Inflammatory macrophage treated with lipopolysaccharide for 4 hours (primary cell): ENCODE measurements at regions not wholly inside any gene's neighbourhood (a gene's known extent, or its start where the extent isn't known, plus 50 kb on each side); places are given as distances from the start of the nearest gene placed in this dataset.
"Not testable (repeated sequence)": the region's sequence is repeated elsewhere in the genome, so short reads cannot be mapped to it uniquely, and the experiment has no call there.

Experiments used
- DNase-seq: peaks from one replicate; pipeline ENCODE4 v3.0.0-alpha.2; 2020

DNA sequence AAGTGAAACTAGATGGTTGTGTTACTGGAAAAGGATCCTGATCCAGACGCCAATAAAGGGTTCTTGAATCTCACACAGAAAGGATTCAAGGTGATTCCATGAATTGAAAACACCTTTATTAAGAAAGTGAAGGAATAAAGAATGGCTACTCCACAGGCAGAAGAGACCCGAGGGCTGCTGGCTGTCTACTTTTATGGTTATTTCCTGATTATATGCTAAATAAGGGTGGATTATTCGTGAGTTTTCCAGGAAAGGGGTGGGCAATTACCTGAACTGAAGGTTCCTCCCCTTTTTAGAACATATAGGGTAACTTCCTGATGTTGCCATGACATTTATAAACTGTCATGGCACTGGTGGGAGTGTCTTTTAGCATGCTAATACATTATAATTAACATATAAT lies 50.9 kb upstream of the WARS2 start:
- DNase-seq: no peak

DNA sequence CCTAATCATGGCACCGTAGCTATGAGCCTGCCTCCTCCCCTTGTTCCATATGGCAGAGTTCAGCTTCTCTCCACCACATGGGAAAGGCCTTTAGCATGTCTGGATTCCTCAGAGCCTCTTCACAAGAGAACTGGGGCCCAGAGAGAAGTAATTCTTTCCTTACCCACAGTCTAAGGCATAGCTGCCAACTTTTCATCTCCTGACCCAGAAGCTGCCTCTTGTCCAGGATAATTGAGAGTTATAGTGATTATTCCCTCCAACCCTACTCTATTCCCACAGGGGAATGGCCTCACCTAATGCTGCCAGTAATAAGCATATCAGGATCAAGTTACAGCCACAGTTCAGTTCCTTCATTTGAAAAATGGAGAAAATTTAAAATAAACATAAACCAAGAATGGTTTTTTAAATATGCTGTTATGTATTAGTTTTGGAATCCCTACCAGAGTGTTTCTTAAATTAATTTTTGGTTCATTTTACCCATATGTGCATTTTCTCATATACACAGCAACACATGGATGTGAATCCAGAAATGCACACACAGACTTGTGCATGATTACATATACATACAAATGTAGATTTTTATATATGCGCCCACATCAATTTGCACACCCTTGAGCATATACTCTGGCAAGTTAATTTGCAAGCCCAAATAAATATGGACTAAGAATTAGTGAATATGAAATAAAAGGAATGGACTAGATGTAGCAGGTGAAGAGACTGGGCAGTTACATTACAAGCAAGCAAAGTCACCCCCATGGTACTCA lies 63.9 kb upstream of the WARS2 start:
- no peak for DNase-seq

- DNase-seq: no peak
Observed at GRCh38 chr1:119204961-119205357, 64.5 kb upstream of the WARS2 start.

- DNase-seq: no peak
Observed at GRCh38 chr1:119209061-119209460, 68.6 kb upstream of the WARS2 start.

DNA sequence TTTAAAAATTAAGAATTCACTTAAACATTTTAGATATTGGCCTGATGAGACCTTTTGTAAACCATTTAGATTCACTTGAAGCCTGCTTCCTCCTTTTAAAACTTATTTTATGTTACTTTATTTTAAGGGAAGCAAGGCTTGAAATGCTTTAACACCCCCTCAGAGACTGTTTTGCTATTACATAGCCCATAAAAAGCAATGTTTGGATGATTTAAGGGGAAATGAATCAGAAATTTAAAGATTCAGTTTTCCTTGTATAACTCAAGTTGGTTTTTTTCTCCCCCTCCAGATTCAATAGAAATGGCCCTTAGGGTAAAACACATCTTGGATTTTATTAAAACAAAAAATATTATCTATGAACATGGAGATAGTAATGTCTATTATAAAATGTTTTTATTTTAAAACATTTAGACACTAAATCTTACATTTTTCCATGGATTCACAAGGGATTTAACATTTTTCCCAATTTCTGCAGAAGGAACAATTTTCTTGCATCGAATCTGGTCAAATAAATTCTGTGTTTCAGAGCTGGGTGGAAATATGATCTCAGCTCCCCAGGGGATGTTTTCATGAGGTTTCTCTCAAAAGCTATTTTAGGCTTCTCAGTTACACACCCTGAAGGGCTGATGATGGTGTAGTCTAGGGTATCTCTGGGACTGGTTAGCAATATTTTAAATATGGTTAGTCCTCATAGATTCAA lies 69.3 kb upstream of the WARS2 start:
- no peak for DNase-seq

DNA sequence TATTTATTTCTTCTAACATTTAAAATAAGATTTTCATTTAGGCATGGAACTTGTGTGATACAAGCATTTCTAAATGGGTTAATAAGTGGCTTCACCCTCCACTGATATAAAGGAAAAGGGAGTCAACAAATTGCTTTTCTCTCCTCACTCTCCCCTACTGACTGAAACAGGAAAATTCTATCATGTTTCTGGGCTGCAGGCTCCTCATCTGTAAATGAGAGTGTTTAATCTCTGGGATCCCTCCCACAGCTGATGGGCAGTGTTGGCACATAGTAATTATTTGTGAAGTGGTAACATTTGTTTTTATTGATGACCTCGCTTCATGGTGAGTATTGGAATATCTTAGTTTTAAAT lies 69.8 kb upstream of the WARS2 start:
- no peak for DNase-seq

GRCh38 chr1:119213213-119213612 lies 72.8 kb upstream of the WARS2 start:
- not testable (repeated sequence) for DNase-seq

DNA sequence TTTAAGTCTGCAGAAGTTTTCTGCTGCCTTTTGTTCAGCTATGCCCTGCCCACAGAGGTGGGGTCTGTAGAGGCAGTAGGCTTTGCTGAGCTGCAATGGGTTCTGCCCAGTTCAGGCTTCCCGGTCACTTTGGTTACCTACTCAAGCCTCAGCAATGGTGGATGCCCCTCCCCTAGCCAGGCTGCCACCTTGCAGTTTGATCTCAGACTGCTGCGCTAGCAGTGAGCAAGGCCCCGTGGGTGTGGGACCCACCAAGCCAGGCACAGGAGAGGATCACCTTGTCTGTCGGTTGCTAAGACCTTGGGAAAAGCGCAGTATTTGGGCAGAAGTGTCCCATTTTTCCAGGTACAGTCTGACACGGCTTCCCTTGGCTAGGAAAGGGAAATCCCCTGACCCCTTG lies 74.5 kb upstream of the WARS2 start:
- not testable (repeated sequence) for DNase-seq

DNA sequence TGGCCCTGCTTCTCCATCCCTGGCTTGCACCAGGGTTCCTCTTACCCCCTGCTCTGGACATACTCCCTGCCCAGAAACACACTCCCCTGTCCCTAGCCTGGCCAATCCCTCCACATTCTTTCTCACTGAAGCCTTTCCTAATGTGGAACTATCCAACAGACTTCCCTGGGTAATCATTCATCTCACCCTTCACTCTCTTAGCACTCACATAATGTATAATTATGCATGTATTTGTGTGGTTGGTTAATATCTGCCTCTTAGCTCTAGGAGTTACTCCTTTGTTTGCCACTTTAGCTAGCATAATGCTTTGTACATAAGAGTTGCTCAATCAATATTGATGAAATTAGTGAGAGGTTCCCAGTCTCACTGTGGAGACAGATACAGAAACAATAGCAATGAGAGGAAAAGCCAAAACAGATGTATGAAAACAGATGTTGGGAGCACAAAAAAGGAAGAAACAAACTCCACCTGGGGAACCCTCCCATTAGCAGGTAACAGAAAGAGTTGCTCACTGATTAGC lies 76.9 kb upstream of the WARS2 start:
- no peak for DNase-seq

- DNase-seq: no peak
Observed at GRCh38 chr1:119219711-119220110, 79.3 kb upstream of the WARS2 start.

- no peak for DNase-seq
Observed at GRCh38 chr1:119220991-119221390, 80.5 kb upstream of the WARS2 start.

GRCh38 chr1:119222271-119222670 lies 81.8 kb upstream of the WARS2 start:
- no peak for DNase-seq

DNA sequence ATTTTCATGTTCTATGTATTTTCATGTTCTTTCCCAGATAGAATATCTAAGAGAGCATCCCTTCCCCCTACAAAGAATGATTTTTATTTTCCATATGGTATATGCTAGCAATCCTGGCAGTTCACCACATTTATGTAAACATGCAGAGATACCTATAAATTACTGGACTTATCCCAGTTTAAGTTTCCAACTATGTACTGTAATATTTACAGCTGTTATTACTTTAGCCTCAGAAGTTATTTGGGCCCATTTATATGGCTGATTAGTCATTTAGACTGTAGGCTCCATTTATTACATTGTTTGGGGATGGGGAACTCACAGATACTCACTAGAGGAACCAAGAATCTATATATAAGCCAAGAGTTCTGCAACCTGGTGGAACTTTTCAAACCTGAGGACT lies 84.8 kb upstream of the WARS2 start:
- no peak for DNase-seq

- DNase-seq: no peak
Observed at GRCh38 chr1:119225831-119226230, 85.4 kb upstream of the WARS2 start.

- DNase-seq: no peak
Observed at GRCh38 chr1:119226321-119226720, 85.9 kb upstream of the WARS2 start.

DNA sequence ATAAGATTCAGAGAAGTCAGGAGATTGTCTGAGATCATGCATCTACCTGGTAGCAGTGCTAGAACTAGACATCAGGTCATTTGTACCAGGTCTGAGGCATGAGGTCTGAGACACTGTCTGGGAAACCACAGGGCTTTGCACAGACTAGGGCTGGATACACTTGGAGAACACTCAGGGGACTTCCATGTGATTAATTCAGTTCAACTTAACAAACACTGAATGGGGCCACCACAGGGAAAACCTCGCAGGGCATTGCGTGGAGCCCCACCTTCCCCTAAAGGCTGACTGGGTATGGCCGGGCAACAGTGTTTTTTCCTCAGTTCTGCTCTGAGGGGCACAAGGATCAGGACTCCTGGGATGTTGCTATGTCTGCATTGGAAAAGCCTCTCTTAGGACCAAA lies 86.5 kb upstream of the WARS2 start:
- DNase-seq: no peak

DNA sequence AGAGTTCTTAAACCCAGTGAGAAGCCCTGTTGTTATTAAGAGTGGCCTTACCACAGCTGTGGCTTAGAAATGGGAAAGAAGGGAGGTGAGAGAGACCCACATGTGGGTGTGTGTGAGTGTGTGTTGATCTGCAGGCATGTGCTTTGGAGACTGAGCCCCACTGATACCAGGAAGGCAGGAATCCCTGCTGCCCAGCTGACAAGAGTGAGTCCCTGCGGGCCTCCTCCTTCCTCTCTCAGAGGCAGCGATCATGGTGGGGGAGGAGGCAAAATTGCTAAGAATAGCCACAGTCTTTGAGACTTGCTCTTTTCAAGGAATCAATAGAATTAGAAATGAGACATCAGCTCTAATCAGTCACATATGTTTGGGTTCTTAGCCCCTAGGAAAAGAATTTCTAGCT lies 87.0 kb upstream of the WARS2 start:
- no peak for DNase-seq

- no peak for DNase-seq
Observed at GRCh38 chr1:119228335-119229080, 88.1 kb upstream of the WARS2 start.

GRCh38 chr1:119235120-119235519 lies 94.7 kb upstream of the WARS2 start:
- no peak for DNase-seq

DNA sequence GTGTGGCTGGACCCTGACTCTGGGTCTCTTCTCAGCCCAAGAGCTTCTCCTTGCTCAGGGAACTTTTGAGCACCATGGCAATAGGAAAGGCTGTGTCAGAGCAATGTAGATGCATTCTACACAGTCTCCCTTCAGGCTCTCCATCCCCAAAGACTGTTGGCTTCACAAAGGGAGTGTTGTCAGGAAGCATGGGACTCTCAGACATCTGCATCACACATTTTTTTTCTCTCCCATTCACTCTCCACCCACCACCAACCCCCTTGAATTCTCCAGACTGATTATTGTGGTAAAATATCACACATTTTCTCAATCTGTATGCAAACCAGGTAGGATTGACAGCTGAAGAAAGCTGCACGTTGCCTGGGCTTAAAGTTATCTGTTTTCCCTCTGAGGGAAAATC lies 105.4 kb upstream of the WARS2 start:
- DNase-seq: no peak

GRCh38 chr1:119249283-119249682 lies 108.8 kb upstream of the WARS2 start:
- no peak for DNase-seq

DNA sequence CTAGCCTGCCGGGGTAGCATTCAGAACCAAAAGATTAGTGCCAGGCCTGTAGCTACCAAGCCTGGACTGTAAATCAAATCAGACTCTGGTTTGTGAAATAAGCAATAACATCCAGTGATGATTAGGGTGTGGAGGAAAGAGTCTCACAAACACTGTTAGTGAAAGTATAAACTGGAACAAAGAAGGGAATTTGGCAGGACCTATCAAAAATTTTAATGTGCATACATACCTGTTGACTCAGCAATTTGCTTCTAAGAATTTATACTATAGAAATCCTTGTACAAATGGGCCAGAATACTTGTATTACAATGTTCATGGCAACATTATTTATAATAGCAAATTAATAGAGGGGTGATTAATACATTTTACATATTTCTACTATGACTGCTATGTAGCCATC lies 109.8 kb upstream of the WARS2 start:
- DNase-seq: no peak

- DNase-seq: no peak
Observed at GRCh38 chr1:119251751-119252150, 111.3 kb upstream of the WARS2 start.

- DNase-seq: no peak
Observed at GRCh38 chr1:119253366-119253765, 112.9 kb upstream of the WARS2 start.
